Skeletal muscle cell (primary cell): ENCODE measurements at regions not wholly inside any gene's neighbourhood (a gene's known extent, or its start where the extent isn't known, plus 50 kb on each side); places are given as distances from the start of the nearest gene placed in this dataset.
A peak's percentile ranks its signal among the peaks of the same experiment; 100 is the strongest.
"Not testable (repeated sequence)": the region's sequence is repeated elsewhere in the genome, so short reads cannot be mapped to it uniquely, and the experiment has no call there.

Experiments used
- DNase-seq: peaks from one replicate; pipeline ENCODE4 v3.0.0-alpha.2; 2010; ENCODE audit warnings: low read depth
- H3K4me3 ChIP-seq: 2 replicates; pipeline ENCODE4 v1.5.1; 2011; ENCODE audit warnings: low read depth, mild to moderate bottlenecking, control low read depth, low read length, moderate library complexity

DNA sequence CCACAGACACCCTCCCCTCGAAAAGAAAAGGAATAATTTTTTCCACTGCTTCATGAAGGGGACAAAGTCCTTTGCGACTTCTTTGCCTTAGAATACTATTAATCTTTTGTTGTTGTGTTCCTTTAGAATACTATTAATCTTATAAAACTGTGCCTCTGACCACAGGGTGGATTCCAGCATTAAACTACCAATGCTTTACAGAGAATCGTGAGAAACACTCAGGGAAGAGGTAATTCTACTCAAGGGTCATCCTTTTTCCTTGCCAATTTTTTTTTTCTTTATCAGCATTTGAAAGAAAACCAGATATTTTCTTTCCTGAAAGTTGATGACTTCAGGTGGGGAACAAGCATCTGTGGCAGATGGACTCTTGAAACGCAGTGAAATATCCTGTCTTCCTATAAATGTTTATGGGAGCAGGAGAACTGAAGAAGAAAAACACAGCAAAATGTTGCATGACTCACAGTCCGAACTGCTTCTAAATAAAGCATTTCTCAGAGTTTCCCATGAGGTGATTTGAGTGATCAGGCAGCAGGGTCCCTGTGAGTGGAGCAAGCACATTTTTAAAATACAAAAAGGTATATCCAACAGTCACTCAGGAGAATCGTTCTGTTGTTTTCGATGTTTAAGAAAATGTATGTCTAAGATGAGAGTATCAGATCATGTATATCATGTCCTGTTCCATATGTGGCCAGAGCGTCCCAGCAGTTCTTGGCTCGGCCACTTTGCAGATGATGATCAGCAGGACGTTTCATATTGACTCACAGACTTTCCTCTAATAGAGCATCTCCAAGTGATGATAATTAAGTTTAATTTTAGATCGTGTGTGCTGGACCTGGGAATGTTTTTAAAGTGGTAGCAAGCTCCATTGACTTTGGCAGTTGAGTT lies 154.2 kb upstream of the RUNX1 start:
- no peak for DNase-seq
- no peak overlapping the region for H3K4me3 ChIP-seq

DNA sequence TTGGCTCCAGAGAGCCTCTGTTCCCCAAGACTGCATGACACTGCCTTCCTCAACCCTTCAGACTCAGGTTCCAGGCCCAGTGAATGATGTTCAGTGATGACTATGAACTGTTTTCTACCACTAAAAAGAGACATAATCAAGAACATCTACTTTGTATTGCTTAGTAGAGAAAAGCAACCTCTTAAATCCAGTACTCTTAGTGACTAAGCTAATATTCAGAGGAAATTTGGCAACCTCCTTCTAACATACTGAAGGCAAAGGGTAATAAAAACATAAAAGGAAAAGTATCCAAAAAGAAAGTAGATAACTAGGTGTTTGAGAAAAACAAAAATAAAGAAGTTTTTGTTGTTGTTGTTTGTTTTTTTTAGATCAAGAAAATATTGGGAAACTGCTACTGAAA lies 153.3 kb upstream of the RUNX1 start:
- no peak overlapping the region for H3K4me3 ChIP-seq
- DNase-seq, result no peak

DNA sequence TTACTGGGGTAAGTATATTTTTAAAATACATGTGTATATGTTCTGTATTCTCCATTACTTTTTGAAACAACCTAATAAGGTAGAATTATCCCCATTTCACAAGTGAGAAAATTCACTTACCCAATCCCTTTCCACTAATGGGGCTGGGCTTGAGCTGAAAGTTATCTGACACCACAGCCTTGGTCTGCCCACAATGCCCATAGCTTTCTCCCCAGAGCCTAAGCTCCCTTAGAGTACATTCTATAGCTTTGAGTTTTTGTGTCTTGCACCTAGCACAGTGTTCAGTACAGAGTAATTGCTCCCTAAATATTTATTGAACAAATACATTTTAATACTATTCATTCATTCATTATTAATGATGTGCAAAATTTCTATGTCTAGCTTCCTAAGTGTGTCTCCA lies 152.7 kb upstream of the RUNX1 start:
- DNase-seq, result no peak
- H3K4me3 ChIP-seq, result no peak overlapping the region

DNA sequence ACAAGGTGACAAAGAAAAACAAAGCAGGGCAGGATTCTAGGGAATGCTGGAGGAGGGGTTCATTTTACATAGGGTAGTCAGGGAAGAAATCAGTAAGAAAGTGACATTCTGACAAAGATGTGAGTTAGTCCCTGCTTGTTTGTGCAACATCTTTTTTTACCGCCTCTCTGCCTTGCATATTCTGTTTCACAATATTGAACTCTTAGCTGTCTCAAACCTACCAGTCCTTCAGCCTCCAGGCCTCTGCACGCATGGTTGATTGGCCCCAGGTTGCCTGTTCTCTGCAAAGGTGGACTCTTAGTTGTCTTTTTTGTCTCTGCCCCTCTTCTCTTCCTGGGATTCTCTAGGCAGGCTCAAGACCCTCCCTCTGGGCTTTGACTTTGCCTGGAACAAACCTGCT lies 152.2 kb upstream of the RUNX1 start:
- no peak for DNase-seq
- H3K4me3 ChIP-seq, result no peak overlapping the region

DNA sequence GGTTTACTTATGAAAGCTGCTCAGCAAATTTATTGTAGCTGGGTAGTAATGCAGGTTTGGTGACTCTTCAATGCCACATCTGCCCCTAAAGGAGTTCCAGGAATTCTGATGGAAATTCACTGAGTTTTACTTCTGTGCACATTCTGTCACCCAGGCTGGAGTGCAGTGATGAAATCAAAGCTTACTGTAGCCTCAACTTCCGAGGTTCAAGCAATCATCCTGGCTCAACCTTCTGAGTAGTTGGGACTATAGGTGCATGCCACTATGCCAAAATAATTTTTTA lies 150.6 kb upstream of the RUNX1 start:
- DNase-seq, result no peak
- H3K4me3 ChIP-seq, result no peak overlapping the region

DNA sequence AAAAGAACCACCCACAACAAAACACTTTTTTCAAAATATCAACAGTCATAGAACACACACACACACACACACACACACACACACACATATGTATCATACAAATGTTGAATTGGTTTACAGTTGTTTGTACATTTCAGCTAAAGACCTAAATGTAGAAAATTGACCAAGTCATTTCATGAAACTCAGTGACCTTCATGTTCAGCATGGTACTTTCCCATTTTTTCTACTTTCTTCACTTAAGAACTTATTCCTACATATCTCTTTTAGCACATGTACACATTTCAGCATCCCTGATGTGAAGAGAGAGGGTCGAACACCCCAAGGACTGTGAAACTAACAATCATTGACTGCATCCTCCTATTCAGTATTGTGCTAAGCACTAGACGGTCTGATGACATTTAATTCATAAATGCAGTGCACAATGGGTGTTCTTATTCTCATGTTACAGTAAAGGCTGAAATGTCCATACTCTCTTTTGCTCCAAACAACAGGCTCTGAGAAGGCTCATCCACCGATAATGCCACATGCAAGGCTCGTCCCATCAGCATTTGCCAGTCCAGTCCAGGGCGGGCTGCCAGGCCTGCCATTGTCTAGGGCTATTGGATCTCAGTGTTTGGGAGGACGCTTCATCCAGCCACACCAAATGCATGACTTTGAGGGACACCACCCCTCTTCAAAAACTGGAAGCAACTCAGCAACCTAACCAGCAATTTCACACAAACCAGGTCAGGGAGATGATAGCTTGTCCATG lies 150.1 kb upstream of the RUNX1 start:
- H3K4me3 ChIP-seq, result no peak overlapping the region

DNA sequence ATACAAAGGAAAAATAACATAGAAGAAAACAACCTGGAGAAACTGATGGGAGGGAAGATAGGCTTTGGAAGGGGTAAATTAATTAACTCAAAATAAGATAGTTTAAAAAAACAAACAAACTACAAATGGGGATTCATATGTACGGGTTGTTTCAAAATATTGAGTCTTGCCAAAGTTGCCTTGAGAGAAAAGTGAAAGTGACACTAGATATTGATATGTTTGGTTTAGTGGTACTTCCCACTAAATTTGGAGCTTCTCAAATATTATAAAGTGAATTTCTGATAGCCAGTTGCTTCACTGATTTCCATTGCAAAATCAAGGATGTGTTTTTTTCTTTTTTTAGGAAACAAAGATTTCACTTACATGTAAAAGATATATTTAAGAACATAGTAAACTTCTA lies 149.5 kb upstream of the RUNX1 start:
- DNase-seq, result no peak
- no peak overlapping the region for H3K4me3 ChIP-seq

More for the DNA sequence above, 150.1 kb upstream of the RUNX1 start:
- no peak for DNase-seq

DNA sequence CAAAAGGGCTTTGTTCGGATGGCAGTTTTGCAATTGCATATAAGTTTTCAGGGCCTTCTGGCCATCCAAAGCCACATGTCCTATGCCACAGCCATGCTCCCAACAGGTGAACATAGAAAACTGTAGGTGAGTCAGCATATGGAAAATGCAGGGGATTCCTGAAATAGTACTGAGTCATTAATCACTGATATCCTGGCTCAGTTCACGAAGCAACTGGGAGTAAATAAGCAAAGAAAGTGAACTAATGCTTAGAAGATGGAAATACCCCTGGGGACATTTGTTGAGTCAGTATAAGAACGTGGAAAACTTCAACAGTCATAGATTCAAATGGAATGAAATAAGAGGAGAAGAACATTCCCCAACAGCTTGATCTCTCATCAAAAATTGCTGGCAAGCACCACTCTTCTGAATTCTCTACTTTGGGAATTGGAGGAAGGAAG lies 148.9 kb upstream of the RUNX1 start:
- H3K4me3 ChIP-seq, result no peak overlapping the region
- peak; percentile 95 for DNase-seq

DNA sequence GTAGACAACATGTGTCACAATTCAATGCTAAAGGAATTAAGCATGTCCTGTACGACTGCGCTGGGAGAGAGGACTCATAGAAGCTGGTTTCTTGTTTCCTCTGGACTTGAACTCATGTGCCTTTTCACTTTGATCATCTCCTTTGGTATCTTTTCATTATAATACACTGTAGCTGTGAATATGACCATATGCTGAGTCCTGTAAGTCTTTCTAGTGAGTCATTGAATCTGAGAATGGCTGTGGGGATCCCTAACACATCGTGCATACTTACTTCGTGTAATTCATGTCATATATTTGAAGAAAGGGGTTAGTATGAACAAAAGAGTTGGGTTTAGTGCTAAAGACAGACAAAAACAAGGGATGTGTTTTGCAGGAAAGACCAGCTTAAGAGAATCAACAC lies 148.1 kb upstream of the RUNX1 start:
- no peak for DNase-seq
- H3K4me3 ChIP-seq, result no peak overlapping the region

DNA sequence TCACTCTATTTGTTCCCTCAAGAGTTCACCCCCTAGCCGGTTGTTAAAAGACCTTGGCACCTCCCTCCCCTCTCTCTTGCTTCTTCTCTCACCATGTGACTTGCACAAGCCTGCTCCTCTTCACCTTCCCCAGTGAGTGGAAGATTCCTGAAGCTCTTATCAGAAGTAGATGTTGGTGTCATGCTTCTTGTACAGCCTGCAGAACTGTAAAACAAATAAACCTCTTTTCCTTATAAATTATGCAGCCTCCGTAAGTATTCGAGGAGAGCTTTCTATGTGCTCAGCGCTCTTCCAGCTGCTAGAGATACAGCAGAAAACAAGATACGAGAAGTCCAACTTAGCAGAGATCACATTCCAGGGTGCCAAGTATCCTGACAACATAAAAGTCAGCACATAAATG lies 147.0 kb upstream of the RUNX1 start:
- no peak for DNase-seq
- H3K4me3 ChIP-seq, result no peak overlapping the region

DNA sequence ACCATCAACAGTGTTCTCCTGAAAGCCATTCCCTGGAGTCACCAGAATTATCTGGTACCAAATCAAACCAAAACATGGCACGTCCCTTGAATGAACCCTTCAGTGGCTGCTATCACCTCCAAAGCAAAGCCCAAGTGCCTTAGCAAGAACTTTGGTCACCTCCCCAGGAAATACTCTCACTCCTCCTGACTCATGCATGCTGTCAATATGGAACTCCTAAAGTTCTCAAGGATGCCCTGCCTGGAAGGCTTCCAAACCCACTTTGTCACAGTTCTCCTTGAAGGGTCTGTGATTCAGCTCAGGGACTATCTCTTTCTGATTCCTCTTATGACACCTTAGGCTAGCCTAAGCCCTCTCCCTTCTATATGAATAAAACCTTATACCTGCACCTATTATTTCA lies 146.1 kb upstream of the RUNX1 start:
- no peak for DNase-seq

DNA sequence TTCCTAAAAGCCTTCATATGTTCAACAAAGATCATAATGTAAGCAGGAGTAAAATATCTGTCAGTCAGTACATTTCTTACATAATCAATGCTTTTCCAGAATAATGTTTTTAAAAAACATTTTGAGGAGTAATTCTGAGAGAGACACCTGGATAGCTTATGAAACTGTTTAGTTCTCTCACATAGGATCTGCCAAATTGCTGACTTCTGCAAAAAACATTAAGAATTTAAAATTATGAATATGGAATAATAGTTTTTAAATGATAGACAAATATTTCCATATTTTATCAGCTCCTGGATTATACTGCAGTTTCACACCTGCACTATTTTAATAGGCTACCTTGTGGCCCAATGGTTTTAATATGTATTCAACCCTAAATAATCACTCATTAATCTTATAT lies 142.7 kb upstream of the RUNX1 start:
- no peak for DNase-seq
- H3K4me3 ChIP-seq, result no peak overlapping the region

More for the DNA sequence above, 146.1 kb upstream of the RUNX1 start:
- H3K4me3 ChIP-seq, result no peak overlapping the region

DNA sequence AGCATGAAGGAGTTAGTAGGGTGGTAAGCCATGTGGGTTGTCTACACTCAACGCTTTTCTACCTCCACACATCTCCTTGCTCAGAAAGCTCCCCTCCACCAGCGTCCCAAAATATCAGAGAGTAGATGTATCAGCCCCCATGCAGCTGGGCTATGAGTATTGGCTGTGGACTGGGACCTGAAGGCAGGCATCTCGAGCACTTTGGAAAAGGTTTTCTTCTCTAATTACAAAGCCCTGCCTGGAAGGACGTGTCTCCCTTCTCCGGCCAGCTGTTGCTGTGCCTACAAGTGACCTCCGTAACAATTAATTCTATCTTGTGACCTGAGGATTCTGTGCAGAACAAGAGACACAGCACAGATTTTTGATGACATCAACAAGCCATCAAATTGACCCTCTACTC lies 142.0 kb upstream of the RUNX1 start:
- no peak for DNase-seq
- H3K4me3 ChIP-seq, result no peak overlapping the region

DNA sequence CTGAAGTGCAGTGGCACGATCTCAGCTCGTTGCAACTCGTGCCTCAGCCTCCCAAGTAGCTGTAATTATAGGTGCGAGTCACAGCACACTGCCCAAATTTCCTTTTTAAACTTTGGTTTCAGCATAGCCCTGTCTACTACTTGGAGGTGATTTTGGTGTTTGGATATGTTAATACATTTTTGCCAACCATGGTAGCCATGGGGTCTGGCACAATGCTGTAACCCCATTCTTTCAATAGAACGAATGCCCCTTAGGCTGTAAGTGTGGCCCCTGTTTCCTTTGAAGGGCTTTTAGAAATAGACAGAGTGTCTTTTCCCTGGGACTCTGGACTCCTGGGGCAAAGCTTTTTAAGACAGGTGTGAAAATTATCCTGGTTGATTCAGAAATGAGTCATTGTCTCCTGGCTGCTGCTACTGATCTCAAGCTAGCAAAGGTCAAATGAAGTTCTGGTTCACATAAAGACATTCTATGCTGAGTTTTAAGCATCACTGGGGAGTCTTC lies 141.1 kb upstream of the RUNX1 start:
- H3K4me3 ChIP-seq, result no peak overlapping the region
- DNase-seq, result no peak

DNA sequence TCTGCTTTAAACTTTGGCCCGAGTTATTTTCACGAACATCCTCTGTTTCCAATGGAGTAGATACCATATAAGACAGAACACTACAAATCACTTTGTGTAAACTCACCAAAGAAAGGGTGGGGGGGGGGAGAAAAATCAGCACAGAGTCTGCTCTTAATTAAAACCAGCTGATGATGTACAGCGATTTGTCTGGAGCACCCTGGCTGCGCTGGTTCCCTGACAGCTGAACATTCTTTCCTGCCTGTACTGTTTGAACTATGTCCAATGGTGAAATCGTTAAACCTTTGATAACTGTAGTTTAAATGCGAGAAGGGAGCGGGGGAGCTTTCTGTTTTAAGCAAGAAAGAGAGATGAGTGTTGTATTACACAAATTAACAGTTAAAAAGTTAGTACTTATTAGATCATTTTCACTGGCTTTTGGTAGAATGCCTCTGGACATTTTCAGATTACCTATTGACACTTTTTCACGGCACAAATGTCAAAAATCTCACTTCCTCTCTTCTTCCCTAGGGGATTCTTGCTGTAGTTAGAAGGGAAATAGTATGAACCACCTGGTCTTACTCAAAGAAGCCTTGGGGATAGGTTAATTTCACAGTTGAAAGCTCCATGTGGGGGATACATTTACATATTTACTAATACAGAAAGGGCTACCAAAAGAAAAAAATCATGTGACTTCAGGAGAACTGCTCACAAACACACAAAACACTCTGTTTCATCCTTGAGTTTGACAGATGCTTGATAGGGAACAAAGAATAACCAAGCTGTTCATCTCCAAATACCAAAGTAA lies 140.2 kb upstream of the RUNX1 start:
- DNase-seq, result peak; percentile 87
- no peak overlapping the region for H3K4me3 ChIP-seq

DNA sequence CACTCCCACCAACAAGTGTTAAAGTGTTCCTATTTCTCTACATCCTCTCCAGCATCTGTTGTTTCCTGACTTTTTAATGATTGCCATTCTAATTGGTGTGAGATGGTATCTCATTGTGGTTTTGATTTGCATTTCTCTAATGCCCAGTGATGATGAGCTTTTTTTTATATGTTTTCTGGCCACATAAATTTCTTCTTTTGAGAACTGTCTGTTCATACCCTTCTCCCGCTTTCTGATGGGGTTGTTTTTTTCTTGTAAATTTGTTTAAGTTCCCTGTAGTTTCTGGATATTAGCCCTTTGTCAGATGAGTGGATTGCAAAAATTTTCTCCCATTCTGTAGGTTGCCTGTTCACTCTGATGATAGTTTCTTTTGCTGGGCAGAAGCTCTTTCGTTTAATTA lies 134.3 kb upstream of the RUNX1 start:
- DNase-seq, H3K4me3 ChIP-seq: not testable (repeated sequence)

DNA sequence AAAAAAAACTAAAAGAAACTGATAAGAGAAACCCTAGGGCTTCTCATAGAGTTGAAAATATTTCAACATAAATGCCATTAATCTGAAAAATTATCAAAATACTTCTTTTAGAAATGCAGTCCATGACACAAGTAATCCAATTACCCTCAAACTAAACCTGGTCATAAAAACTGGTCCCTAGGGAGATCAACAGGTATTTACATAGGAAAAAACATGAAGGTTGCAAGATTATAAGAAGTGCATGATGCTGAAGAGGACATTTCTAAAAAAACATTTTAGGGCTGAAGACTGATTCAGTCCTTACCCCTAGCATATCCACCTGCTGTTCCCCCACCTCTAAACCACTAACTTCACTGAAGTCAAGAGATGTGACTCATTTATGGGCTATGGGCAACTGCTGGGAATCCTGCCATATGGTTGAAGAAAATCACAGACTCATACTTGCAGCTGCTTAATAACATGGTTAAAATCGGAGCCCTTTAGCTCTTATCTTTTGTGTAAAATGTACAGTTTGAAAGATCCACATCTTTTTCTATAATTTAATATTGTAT lies 131.0 kb upstream of the RUNX1 start:
- DNase-seq, result peak; percentile 85
- H3K4me3 ChIP-seq, result no peak overlapping the region

DNA sequence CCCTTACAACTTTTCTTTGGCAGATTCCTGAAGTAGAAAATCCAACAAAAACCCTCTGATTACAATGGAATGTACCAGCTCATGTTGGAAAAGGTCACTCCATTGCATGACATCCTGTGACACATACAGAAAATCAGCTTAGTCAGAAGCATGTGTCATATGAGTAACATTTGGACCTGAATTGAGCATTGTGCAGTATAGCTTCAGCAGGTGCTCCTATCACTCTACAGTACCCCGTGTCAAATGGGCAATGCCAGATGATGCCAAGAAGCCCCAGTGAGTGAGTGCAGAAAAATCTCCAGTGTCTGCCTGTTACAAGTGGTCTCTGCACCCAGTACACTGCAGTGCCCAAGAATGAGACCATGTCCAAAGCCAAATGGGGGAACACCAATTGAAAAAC lies 129.7 kb upstream of the RUNX1 start:
- DNase-seq, result no peak
- no peak overlapping the region for H3K4me3 ChIP-seq

DNA sequence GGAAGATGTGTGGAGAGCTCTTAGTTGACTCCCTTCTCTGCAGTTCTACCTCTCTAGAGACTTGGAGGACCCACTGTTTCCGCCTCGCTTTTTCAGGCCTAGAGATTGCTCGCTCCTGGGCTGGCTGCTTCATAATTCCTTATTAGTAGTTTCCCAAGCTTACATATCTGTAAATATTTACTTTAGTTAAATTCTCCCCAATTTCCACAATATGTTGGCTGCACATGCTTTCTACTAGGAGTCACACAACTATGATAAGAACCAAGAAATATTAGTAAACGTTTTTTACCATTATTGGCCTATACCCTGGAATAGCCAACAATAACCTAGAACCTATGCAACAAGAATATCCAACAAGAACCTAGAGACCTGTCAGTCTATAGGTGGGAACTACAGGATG lies 129.0 kb upstream of the RUNX1 start:
- no peak for DNase-seq
- H3K4me3 ChIP-seq, result no peak overlapping the region

DNA sequence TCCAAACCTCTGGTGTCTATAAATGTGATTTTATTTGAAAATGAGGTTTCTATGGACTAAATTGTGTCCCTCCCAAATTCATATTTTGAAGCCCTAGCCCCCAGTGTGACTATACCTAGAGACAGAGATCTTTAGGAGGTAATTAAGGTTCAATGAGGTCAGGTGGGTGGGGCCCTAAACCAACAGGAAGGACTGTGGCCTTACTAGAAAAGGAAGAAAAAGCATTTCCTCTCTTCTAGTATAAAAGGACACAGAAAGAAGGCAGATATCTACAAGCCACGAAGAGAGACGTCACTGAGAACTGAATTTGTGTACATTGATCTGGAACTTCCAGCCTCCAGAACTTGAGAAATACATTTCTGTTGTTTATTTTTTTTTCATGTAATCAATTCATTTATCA lies 123.1 kb upstream of the RUNX1 start:
- H3K4me3 ChIP-seq, result no peak overlapping the region
- DNase-seq, result no peak
